Body of pancreas (tissue), 4 donors: ENCODE measurements at regions not wholly inside any gene's neighbourhood (a gene's known extent, or its start where the extent isn't known, plus 50 kb on each side); places are given as distances from the start of the nearest gene placed in this dataset.

Experiments
- ATAC-seq: fragments of 150-250 bp; one replicate; pipeline ENCODE4 v1.9.1; 2016
- DNase-seq, 4 donors: peaks; one replicate each; pipeline ENCODE4 v3.0.0-alpha.2; 2019
- H3K27ac ChIP-seq, 4 donors: fragments of 200-600 bp; sonication (generic); 1 replicate in 3 of 4; 2 replicates in 1 of 4; pipeline versions ENCODE4 v1.5.1 to v1.6.1; 2016 to 2019; ENCODE audit warnings: mild to moderate bottlenecking in 1 of 4, mixed read lengths in 1 of 4, moderate library complexity in 1 of 4
- H3K27me3 ChIP-seq, 2 donors: fragments of 200-600 bp; sonication (generic); one replicate each; pipeline ENCODE4 v1.6.0; 2016; ENCODE audit warnings: mild to moderate bottlenecking in 1 of 2
- H3K36me3 ChIP-seq, 2 donors: fragments of 200-600 bp; sonication (generic); replicated peaks in 1 of 2; 2 replicates each; pipeline ENCODE4 v1.5.1; 2016; ENCODE audit warnings: low read depth in 2 of 2; ENCODE audit not compliant: insufficient read depth in 1 of 2
- H3K4me1 ChIP-seq: fragments of 200-600 bp; sonication (generic); one replicate; pipeline ENCODE4 v1.6.0; 2016
- H3K4me3 ChIP-seq, 2 donors: fragments of 200-600 bp; sonication (generic); 1 replicate in 1 of 2; 2 replicates in 1 of 2; pipeline ENCODE4 v1.5.1; 2016 to 2019
- H3K9me3 ChIP-seq, 3 donors: fragments of 200-600 bp; sonication (generic); 1 replicate in 2 of 3; 2 replicates in 1 of 3; pipeline ENCODE4 v1.5.1; 2016
- POLR2A ChIP-seq, 3 donors: fragments of 450-650 bp; IDR thresholded peaks; one replicate each; pipeline ENCODE4 v1.6.1; 2016; ENCODE audit warnings: antibody characterized with exemption in 3 of 3, mild to moderate bottlenecking in 2 of 3
- WGBS, 2 donors: methylation state at CpG; one replicate each; pipeline ENCODE4 v1.1.5; 2017; 5-methylcytosine and 5-hydroxymethylcytosine counted together
- intact Hi-C: fragments of 100-400 bp; cut with DNase I; formaldehyde crosslinking; loops from one replicate; pipeline ENCODE4 v1.15.1; 2023
- TF ChIP-seq, protein P1 (sequence below), 7 experiments: fragments of 450-650 bp in 4 of 7; fragments of 200-600 bp in 3 of 7; sonication (generic) in 3 of 7; IDR thresholded peaks; one replicate each; pipeline ENCODE4 v1.5.1; 2016 to 2019; ENCODE audit warnings: antibody characterized with exemption in 7 of 7

DNA sequence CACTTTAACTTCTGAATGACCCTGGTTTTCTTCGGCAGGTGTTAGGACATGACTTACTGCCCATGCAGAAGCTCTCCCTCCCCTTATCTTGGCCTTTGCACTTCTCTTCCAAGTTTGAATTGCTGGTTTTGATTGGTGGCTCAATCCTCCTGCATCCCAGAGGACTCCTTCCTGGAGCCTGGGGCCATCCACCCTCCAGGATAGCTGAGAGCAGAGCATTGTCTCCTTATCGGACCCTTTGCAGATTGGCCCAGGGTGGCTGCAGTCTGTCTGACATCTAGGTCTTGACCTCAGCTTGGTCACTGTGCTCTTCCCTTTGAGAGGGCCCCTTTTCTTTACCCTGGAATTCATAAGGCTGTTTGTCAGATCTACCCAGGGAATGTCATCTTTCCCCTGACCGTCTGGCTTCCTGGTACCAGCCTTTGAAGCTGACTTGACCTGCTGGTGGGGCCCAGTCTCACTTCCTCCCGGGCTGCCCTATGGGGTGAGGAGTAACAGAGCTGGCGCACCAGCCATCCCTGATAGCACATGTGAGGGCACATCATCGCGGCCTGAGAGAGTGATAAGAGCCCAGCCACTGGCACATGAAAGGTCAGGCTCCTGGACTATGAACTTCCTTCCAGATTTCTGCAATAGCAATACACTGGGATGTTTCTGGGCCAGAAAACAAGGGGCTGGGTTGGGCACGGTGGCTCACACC, 172.9 kb upstream of the UBL3 start:
- H3K4me1 ChIP-seq = no peaks in the 10 kb centered on the region
- H3K27me3 ChIP-seq = no peaks in the 10 kb centered on the region
- no peak for DNase-seq
- no peaks in the 10 kb centered on the region for H3K9me3 ChIP-seq
- no peak overlapping the region for H3K4me3 ChIP-seq
- H3K36me3 ChIP-seq = no peaks in the 10 kb centered on the region
- intact Hi-C loops = no loop called here
- ATAC-seq = no peak
- WGBS, 2 donors = 86 to 87% methylated on average over 4 to 8 of the region's 8 CpGs
- H3K27ac ChIP-seq = no peak overlapping the region
- TF ChIP-seq POLR2A (IDR thresholded peaks at IDR 0.05) = no peak
- TF ChIP-seq, protein P1, sequence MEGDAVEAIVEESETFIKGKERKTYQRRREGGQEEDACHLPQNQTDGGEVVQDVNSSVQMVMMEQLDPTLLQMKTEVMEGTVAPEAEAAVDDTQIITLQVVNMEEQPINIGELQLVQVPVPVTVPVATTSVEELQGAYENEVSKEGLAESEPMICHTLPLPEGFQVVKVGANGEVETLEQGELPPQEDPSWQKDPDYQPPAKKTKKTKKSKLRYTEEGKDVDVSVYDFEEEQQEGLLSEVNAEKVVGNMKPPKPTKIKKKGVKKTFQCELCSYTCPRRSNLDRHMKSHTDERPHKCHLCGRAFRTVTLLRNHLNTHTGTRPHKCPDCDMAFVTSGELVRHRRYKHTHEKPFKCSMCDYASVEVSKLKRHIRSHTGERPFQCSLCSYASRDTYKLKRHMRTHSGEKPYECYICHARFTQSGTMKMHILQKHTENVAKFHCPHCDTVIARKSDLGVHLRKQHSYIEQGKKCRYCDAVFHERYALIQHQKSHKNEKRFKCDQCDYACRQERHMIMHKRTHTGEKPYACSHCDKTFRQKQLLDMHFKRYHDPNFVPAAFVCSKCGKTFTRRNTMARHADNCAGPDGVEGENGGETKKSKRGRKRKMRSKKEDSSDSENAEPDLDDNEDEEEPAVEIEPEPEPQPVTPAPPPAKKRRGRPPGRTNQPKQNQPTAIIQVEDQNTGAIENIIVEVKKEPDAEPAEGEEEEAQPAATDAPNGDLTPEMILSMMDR (IDR thresholded peaks at IDR 0.05) = no peak

DNA sequence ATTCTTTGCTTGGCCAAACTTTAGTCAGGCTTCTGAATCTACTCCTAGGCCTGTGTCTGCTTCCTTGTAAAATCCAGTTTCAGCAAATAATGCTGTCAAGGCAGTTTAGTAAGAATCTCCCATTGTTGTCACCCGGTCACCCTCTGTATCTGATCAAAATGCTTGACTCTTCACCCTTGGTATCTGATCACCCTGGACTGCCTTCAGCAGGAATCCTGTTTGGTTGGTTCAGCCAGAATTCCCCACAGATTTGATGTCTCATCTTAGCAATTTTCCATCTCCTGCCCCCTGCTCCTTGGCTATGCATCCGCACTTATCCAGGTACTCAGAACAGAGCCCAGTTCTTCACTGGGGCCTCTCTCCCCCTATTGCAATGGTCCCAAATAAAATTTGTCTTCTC, 172.4 kb upstream of the UBL3 start:
- ATAC-seq = no peak
- Histone ChIP-seq H3K36me3 (no peaks in the 10 kb centered on the region), H3K9me3 (no peaks in the 10 kb centered on the region), H3K27me3 (no peaks in the 10 kb centered on the region), H3K4me3 (no peak overlapping the region), H3K27ac (no peak overlapping the region), H3K4me1 (no peaks in the 10 kb centered on the region)
- intact Hi-C loops = no loop called here
- TF ChIP-seq, protein P1 (IDR thresholded peaks at IDR 0.05) = no peak
- TF ChIP-seq POLR2A (IDR thresholded peaks at IDR 0.05) = no peak
- WGBS, 2 donors = 89 to 94% methylated on average over 2 of the region's 2 CpGs
- DNase-seq = no peak

DNA sequence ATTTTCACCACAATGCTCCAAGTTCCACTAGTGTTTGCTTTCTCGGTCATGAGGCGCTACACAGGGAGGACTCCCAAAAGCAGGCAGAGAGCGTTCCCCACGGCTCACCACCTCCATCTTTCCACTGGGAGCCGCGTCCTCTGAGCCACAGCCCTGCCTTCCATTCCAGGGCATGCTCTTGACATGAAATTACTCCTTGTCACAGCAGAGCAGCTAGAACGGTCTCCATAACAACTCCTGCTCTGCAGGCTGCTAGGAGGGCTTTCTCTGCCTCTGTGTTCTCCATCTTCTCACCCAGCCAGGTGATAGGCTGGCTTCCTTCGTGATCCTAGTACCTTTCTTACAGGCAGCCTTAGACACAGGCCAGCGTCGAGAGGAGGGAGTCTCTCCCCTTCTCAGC, 171.8 kb upstream of the UBL3 start:
- H3K27me3 ChIP-seq = no peaks in the 10 kb centered on the region
- no peak for TF ChIP-seq POLR2A (IDR thresholded peaks at IDR 0.05)
- TF ChIP-seq, protein P1 (IDR thresholded peaks at IDR 0.05) = no peak
- H3K4me1 ChIP-seq = no peaks in the 10 kb centered on the region
- no peak for ATAC-seq
- WGBS, 2 donors = 87 to 90% methylated on average over 10 of the region's 10 CpGs
- DNase-seq = no peak
- no peaks in the 10 kb centered on the region for H3K36me3 ChIP-seq
- no peaks in the 10 kb centered on the region for H3K9me3 ChIP-seq
- no peak overlapping the region for H3K4me3 ChIP-seq
- no peak overlapping the region for H3K27ac ChIP-seq
- intact Hi-C loops = no loop called here

DNA sequence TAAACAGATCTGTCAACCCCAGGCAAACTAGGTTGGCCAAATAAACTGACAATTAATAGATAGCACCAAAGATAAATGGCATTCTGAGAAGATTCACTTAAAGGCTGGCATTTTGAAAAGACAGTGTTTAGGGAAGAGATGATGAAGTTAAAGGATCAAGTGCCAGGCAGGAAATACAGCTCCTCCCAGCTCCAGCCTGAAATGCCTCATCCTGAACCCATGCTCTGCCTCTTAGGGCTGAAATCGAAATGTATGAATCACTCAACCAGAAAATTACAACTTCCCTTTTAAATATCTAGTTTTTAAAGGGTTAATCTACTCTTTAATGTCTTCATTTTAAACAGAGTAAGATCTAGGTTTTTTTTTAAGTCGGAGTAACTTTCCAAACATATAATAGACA, 171.2 kb upstream of the UBL3 start:
- H3K27me3 ChIP-seq = no peaks in the 10 kb centered on the region
- H3K4me3 ChIP-seq = no peak overlapping the region
- H3K9me3 ChIP-seq = no peaks in the 10 kb centered on the region
- no peaks in the 10 kb centered on the region for H3K36me3 ChIP-seq
- DNase-seq (no peak), ATAC-seq (no peak)
- H3K4me1 ChIP-seq = no peaks in the 10 kb centered on the region
- no peak overlapping the region for H3K27ac ChIP-seq
- TF ChIP-seq, protein P1 (IDR thresholded peaks at IDR 0.05) = no peak
- TF ChIP-seq POLR2A (IDR thresholded peaks at IDR 0.05) = no peak
- WGBS, 2 donors = 80 to 85% methylated on average over 2 of the region's 2 CpGs
- intact Hi-C loops = no loop called here

DNA sequence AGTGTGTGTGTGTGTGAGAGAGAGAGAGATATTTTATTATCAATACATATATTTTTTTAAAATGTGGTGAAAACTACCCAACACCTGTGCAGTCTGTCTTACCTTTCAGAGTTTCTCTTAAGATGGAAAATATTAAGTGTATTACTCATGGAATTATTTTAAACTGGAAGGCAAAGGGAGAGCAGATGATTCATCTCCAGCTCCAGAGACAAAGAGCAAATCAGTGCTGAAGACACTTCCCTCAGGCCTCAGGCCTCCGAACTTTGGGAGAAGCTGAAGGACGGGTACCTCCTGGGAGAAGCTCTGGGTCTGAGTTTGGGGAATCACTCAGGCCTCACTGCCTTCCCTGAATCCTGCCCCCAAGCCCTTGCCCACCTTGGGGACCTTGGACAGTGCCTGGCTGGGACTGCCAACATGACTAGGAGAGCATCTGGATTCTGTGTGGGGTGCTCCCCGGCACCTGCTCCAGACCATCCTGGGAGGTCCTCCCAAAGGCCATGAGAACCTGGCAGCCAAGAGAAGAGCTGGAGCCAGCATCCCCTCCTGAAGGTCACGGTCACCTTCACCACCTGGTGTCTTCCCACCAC, 170.4 kb upstream of the UBL3 start:
- 70 to 100% methylated on average over 2 to 3 of the region's 4 CpGs for WGBS, 2 donors
- no peaks in the 10 kb centered on the region for H3K27me3 ChIP-seq
- H3K27ac ChIP-seq = no peak overlapping the region
- H3K4me1 ChIP-seq = no peaks in the 10 kb centered on the region
- no peak overlapping the region for H3K4me3 ChIP-seq
- TF ChIP-seq, protein P1 (IDR thresholded peaks at IDR 0.05) = no peak
- no peak for TF ChIP-seq POLR2A (IDR thresholded peaks at IDR 0.05)
- no peaks in the 10 kb centered on the region for H3K36me3 ChIP-seq
- no peak for DNase-seq
- intact Hi-C loops = no loop called here
- no peaks in the 10 kb centered on the region for H3K9me3 ChIP-seq
- no peak for ATAC-seq
